Fibroblast of villous mesenchyme (primary cell): ENCODE measurements at regions not wholly inside any gene's neighbourhood (a gene's known extent, or its start where the extent isn't known, plus 50 kb on each side); places are given as distances from the start of the nearest gene placed in this dataset.
A peak's percentile ranks its signal among the peaks of the same experiment; 100 is the strongest.

Source experiments
- DNase-seq: peaks from one replicate; pipeline ENCODE4 v3.0.0-alpha.2; 2010; ENCODE audit warnings: low read depth
- H3K4me3 ChIP-seq: 2 replicates; pipeline ENCODE4 v1.5.1; 2011; ENCODE audit warnings: low read depth, mild to moderate bottlenecking, low read length
- CTCF ChIP-seq: IDR thresholded peaks from 2 replicates; pipeline ENCODE4 v1.5.1; 2012; ENCODE audit warnings: low read depth, mild to moderate bottlenecking, low read length; ENCODE audit not compliant: insufficient read depth

GRCh38 chr16:17768257-17768656 lies 297.5 kb upstream of the XYLT1 start:
- H3K4me3 ChIP-seq = no peak overlapping the region
- no peak for TF ChIP-seq CTCF
- peak; percentile 30 for DNase-seq

- TF ChIP-seq CTCF = no peak
- DNase-seq = no peak
Measured at GRCh38 chr16:17766012-17766411, 295.3 kb upstream of the XYLT1 start.

GRCh38 chr16:17759451-17760390 lies 289.0 kb upstream of the XYLT1 start:
- TF ChIP-seq CTCF = no peak
- DNase-seq = no peak
- H3K4me3 ChIP-seq = no peak overlapping the region

More at GRCh38 chr16:17766012-17766411, 295.3 kb upstream of the XYLT1 start:
- no peak overlapping the region for H3K4me3 ChIP-seq

- DNase-seq = no peak
- no peak for TF ChIP-seq CTCF
- H3K4me3 ChIP-seq = no peak overlapping the region
Measured at GRCh38 chr16:17757808-17758207, 287.0 kb upstream of the XYLT1 start.

- no peak for TF ChIP-seq CTCF
- DNase-seq = no peak
- no peak overlapping the region for H3K4me3 ChIP-seq
Measured at GRCh38 chr16:17755158-17755557, 284.4 kb upstream of the XYLT1 start.

- no peak overlapping the region for H3K4me3 ChIP-seq
- DNase-seq = no peak
- no peak for TF ChIP-seq CTCF
Measured at GRCh38 chr16:17753434-17753833, 282.7 kb upstream of the XYLT1 start.
